Stimulated activated CD4-positive, alpha-beta T cell treated with anti-CD3 and anti-CD28 coated beads, Interleukin-1b, Interleukin-23, amount 100 ng/mL, for 24 hours (primary cell): ENCODE measurements at regions not wholly inside any gene's neighbourhood (a gene's known extent, or its start where the extent isn't known, plus 50 kb on each side); places are given as distances from the start of the nearest gene placed in this dataset.

Experiments
- DNase-seq, 4 experiments: peaks; one replicate each; pipeline ENCODE4 v3.0.0-alpha.2; 2020; ENCODE audit warnings: low read depth in 4 of 4, low spot score in 1 of 4

GRCh38 chr14:89613260-89614008 lies 196.4 kb upstream of the FOXN3 start:
- no peak for DNase-seq

GRCh38 chr14:89609500-89610100 lies 192.6 kb upstream of the FOXN3 start:
- no peak for DNase-seq

- no peak for DNase-seq
Observed at GRCh38 chr14:89607453-89607852, 190.4 kb upstream of the FOXN3 start.

DNA sequence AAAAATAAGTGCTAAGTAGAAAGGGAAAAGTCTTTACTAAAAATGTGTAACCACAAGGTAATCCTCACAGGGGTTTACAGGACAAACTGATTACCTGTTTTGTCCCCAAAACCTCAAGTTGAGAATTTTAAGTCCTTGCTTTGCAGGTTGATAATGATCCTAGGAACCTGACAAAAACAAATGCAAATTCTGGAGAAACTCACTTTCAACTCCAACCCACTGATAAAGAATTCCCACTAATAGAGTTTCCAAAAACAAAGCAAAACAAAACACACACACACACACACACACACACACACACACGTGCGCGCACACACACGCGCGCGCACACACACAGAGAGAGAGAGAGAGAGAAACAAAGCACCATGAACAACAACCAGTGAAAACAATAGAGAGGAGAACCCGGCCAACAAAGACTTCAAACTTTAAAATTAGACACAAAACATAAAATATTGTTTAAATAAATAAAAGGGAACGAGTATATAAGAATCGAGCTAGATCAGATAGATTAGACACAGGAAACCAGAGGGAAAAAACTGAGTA lies 187.0 kb upstream of the FOXN3 start:
- no peak for DNase-seq

GRCh38 chr14:89600950-89601826 lies 184.2 kb upstream of the FOXN3 start:
- no peak for DNase-seq

DNA sequence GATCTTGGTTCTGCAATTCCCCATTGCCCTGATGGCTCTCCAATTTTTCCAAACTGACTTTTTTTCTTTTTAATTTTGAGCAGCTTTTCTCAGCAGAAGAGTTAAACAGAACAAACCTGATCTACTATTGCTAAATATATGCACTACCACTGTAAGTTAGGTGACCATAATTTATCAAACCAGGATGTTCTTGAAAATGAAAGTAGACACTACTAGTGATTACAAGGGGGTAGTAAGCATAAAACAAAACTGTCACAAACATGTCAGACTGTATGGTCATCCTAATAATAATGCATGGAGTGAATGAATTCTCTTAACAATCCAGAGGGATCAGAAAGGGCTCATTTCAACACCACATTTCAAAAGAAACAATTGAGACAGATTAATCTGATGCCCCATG lies 183.0 kb upstream of the FOXN3 start:
- no peak for DNase-seq

GRCh38 chr14:89598548-89599186 lies 181.6 kb upstream of the FOXN3 start:
- no peak for DNase-seq

- DNase-seq, result no peak
Observed at GRCh38 chr14:89592961-89593360, 175.9 kb upstream of the FOXN3 start.

DNA sequence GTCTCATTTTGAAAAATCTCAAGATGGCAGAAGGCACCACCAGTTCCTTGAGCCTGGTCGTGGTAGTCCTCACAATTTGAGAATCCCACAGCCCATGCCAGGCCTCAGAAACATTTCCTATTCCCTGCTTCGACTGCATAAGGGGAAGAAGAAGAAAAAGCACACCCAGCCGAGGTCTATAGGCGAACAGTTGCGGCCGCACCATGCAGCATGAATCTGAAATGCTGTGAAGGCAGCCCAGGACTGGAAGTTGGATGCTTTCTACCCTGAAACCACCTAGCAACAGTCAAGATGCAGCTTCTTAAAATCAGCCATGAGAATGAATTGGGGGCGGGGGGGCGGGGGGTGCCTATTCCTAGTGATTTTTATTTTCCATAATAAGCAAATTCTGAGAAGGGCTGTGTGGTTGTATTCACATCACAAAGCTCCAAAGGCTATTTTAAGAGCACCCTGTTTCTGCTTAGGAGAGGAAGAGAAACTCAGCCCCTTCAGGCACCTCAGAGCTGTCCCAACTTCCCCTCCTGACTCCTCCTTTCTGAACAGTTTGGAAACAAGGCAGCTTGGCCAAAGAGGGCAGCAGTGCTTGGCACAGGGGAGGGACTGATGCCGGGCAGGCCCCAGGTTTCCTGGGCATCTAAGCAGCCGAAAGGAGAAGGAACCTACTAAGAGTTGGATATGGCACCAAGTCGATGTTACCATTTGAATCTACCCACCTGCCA lies 172.5 kb upstream of the FOXN3 start:
- no peak for DNase-seq

GRCh38 chr14:89588840-89589296 lies 171.8 kb upstream of the FOXN3 start:
- no peak for DNase-seq

GRCh38 chr14:89588016-89588415 lies 171.0 kb upstream of the FOXN3 start:
- no peak for DNase-seq

- DNase-seq, result no peak
Observed at GRCh38 chr14:89587136-89587420, 170.0 kb upstream of the FOXN3 start.

DNA sequence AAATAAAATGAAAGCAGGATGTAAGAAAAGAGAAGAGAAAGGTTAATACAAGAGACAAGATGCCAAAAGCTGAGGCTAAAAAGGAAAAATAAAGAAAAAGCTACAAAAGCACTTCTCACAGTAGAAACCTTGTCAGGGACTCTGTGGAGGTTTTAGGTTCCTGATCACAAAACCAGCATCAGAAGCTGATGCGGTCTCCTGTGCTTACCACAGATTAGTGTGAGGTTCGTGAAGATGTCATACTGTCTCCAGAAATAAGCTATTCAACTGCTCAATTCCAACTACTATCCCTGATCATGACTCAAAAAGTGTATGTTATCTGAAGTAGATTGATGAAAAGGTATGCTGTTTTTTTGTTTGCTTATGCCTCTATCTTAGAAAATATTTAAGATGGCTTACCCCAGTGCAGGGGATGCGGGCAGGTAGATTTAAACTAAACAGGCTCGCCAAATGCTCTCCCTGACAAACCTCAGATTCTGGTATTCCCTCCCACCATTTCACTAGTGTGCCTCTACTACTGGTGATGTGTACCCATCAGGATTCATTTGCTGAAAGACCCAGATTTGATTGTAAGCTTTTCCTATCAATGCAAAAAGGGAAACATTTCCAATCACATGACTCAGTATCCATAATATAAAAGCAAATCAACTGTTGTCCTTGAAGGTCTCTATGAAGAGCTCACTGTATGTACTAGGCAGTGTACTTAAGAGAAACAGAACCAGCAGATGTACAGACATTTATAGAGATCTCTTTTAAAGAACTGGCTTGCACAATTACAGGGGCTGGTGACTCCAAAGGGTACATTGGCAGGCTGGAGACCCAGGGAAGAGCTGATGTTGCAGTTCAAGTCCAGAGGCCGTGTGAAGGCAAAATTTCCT lies 169.5 kb upstream of the FOXN3 start:
- DNase-seq, result no peak

DNA sequence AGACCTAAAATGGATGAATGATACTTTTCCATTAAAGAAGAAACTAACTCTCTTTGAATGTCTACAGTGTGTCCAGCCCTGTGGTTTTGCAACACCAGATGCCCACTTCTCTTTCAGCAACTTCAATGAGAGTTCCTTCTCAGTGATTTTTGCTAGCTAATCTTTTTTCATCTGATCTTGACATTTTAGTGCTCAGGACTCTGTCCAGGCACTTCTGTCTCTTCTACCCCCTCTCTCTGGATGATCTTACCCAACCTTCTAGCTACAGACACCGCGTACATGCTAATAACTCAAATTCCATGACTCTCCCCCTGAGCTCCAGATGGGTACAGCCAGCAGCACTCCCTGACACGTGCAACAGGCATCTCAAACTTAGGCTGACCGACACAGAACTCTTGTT lies 161.1 kb upstream of the FOXN3 start:
- no peak for DNase-seq

GRCh38 chr14:89576960-89577359 lies 159.9 kb upstream of the FOXN3 start:
- DNase-seq, result no peak

- no peak for DNase-seq
Observed at GRCh38 chr14:89576145-89576927, 159.3 kb upstream of the FOXN3 start.

DNA sequence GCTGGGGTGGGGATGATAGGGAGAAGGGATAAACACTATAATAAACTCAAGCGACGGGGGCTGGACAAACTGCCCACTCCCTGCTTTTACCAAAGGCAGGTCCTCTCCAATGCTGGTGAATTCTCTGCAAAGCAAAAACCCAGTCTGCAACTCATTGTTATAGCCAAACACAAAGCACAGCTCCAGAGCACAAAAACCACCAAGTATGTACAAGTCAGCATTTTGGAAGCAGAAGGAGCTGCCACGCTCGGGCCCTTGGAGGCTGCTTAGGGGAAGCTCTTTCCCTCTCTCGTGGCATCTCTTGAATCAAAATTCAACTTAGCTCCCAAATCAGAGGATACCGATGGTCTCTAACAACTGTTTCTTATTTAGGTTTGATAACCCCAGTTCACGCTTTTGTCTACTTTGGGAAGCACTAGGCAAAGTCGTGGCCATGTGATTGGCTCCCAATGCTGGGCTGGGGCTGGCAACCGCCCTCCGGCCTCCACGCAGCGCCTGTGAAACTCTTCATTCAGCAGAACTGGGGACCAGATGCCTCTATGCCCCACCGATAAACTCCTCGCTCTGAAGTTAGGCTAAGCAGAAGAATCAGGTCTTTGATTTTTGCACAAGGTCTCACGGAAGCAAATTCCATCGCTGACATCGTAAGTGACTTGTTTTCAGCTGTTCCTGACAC lies 158.5 kb upstream of the FOXN3 start:
- DNase-seq, result no peak

DNA sequence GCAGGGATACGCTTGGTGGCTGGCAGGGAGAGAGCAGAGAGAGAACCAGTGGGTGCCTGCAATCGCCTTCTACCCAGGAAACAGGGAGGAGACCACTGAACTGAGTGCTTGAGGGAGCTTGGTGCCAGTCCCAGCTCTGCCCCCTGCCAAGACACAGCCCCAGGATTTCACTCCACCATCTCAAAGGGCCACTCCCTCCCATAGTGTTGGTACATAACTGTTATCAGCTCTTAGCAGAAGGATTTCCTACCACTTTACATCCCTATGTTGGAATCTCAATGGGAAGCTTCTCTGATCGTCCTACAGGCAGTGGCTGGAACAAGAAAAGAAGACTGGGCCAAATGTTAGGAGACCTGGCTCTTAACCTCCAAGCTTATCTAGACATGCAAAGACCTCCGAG lies 157.4 kb upstream of the FOXN3 start:
- DNase-seq, result no peak

GRCh38 chr14:89573399-89573657 lies 156.3 kb upstream of the FOXN3 start:
- DNase-seq, result no peak
